ENCODE measurements at regions not wholly inside any gene's neighbourhood (a gene's known extent, or its start where the extent isn't known, plus 50 kb on each side); places are given as distances from the start of the nearest gene placed in this dataset.
"Not testable (repeated sequence)": the region's sequence is repeated elsewhere in the genome, so short reads cannot be mapped to it uniquely, and the experiment has no call there.

- TF ChIP-seq CTCF, POLR2A (IDR thresholded peaks at IDR 0.05): not testable (repeated sequence)
Measured at GRCh38 chr4:164100741-164101365, 606.4 kb downstream of the TMA16 start.
